ENCODE measurements at regions not wholly inside any gene's neighbourhood (a gene's known extent, or its start where the extent isn't known, plus 50 kb on each side); places are given as distances from the start of the nearest gene placed in this dataset.

DNA sequence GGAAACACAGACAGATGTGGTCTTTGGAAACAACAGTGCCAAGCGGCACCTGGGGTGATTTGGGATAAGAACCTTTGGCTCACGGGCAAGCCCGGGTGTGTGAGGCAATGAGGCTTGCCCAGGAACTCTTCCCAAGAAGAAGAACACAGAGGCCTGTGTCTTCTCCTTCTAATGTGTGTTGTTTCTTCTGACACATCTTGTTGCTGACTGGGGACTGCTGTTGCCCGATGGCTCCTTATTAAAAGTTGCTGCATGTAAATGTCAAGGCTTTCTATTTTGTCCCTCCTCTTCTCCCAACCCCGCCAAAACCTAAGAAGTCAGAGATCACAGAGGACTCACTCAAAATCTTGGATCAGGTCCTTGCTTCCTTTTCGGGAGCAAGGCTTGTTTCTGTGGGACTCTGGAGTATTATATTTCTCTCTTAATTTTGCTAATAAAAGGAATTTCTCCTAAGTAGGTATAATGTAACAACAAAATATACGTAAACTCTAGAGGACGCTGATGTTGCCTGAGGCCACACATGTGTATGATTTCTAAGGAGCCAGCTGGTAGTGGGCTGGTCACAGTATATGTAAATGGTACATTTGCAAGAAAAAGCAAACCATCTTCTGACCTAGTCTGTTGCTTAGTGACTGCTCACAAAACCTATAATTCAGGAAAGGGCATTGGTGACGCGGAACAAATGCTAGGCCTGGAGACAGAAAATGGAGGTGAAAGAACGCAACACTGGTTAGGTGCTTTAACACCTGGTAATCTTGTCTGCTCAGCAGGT lies 232.5 kb downstream of the GADD45G start:
- H3K36me3 ChIP-seq: no peaks in the 10 kb centered on the region
- H3K4me1 ChIP-seq: no peaks in the 10 kb centered on the region
- H3K4me3 ChIP-seq: no peak overlapping the region
- DNase-seq (ENCODE audit: low spot score in 2 of 2): peak in 1 of 2 donors; percentile 26
- no peak for TF ChIP-seq POLR2AphosphoS5 (IDR thresholded peaks at IDR 0.05)
- TF ChIP-seq, protein P1, sequence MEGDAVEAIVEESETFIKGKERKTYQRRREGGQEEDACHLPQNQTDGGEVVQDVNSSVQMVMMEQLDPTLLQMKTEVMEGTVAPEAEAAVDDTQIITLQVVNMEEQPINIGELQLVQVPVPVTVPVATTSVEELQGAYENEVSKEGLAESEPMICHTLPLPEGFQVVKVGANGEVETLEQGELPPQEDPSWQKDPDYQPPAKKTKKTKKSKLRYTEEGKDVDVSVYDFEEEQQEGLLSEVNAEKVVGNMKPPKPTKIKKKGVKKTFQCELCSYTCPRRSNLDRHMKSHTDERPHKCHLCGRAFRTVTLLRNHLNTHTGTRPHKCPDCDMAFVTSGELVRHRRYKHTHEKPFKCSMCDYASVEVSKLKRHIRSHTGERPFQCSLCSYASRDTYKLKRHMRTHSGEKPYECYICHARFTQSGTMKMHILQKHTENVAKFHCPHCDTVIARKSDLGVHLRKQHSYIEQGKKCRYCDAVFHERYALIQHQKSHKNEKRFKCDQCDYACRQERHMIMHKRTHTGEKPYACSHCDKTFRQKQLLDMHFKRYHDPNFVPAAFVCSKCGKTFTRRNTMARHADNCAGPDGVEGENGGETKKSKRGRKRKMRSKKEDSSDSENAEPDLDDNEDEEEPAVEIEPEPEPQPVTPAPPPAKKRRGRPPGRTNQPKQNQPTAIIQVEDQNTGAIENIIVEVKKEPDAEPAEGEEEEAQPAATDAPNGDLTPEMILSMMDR (IDR thresholded peaks at IDR 0.05): no peak
- TF ChIP-seq POLR2A (IDR thresholded peaks at IDR 0.05): no peak
- no peak overlapping the region for H3K27ac ChIP-seq
- H3K9me3 ChIP-seq: no peaks in the 10 kb centered on the region
- intact Hi-C loops (cut with DNase I; ENCODE audit: low total_unique reads): loop anchor here (5.0 kb wide), 1 partner anchor 520 kb away; no protein-coding TSS in a partner anchor
- no peaks in the 10 kb centered on the region for H3K27me3 ChIP-seq

DNA sequence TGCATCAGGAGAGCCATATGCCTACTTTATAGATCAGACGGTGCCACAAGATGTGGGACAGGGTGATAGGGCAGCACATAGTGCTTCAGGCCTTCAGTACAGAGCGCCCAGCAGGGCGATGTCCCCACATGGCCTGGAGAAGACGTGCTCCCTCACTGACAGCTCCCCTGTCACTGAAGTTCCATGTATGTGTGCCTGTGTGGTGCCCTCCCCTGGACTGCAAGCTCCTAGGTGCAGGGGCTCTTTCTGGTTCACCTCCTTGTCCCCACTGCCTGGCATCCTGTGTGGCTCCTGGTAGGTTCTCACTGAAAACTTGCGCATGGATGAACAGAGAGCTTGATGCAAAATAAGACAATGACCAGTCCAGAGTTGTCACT lies 233.1 kb downstream of the GADD45G start:
- H3K4me1 ChIP-seq: no peaks in the 10 kb centered on the region
- H3K27ac ChIP-seq: no peak overlapping the region
- no peaks in the 10 kb centered on the region for H3K36me3 ChIP-seq
- DNase-seq (ENCODE audit: low spot score in 2 of 2): no peak
- H3K27me3 ChIP-seq: no peaks in the 10 kb centered on the region
- H3K9me3 ChIP-seq: no peaks in the 10 kb centered on the region
- TF ChIP-seq, protein P1 (IDR thresholded peaks at IDR 0.05): no peak
- TF ChIP-seq POLR2A (IDR thresholded peaks at IDR 0.05): no peak
- no peak for TF ChIP-seq POLR2AphosphoS5 (IDR thresholded peaks at IDR 0.05)
- intact Hi-C loops (cut with DNase I; ENCODE audit: low total_unique reads): loop anchor here (5.0 kb wide), 1 partner anchor 519 kb away; no protein-coding TSS in a partner anchor
- no peak overlapping the region for H3K4me3 ChIP-seq

DNA sequence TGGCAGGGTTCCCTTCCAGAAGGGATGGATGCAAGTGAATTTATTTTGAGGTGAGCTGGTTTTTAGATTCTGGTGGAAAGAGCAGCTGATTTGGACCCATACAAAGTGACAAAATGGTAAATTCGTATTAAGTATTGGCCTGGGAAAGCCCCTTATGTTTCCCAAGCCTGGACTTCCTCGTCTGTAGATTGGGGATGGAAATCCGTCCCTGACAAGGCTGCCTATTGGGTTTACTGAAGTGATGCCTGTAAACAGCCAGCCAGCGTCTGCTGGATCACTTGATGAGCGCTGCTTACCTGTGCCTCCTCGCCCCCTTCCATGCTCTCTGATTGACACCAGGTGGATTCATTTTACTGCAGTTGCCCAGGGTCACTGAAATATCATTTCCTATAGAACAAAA lies 233.8 kb downstream of the GADD45G start:
- H3K27me3 ChIP-seq: no peaks in the 10 kb centered on the region
- no peak overlapping the region for H3K27ac ChIP-seq
- H3K36me3 ChIP-seq: no peaks in the 10 kb centered on the region
- TF ChIP-seq, protein P1 (IDR thresholded peaks at IDR 0.05): no peak
- TF ChIP-seq POLR2A (IDR thresholded peaks at IDR 0.05) (no peak), POLR2AphosphoS5 (IDR thresholded peaks at IDR 0.05) (no peak)
- intact Hi-C loops (cut with DNase I; ENCODE audit: low total_unique reads): loop anchor here (5.0 kb wide), 1 partner anchor 519 kb away; no protein-coding TSS in a partner anchor
- DNase-seq (ENCODE audit: low spot score in 2 of 2): no peak
- no peak overlapping the region for H3K4me3 ChIP-seq
- no peaks in the 10 kb centered on the region for H3K9me3 ChIP-seq
- H3K4me1 ChIP-seq: no peaks in the 10 kb centered on the region

DNA sequence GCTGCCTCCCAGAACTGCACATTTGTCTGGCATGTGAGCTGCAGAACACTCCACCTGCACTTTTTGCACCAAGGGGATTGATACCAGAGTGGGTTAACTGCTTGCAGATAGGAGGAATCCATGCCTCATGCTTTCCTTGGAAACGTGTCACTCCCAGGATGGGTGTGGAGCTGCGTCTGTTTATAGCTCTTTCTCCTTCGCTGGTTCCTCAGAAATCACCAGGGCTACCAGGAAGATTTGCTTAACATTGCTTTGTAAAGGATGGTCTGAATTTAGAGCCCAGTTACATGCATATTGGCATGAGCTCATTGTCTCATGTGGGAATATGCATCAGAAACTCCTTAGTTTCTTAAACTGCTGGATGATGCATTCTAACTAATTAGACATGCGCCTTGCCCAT lies 234.6 kb downstream of the GADD45G start:
- intact Hi-C loops (cut with DNase I; ENCODE audit: low total_unique reads): loop anchor here (5.0 kb wide), 1 partner anchor 518 kb away; no protein-coding TSS in a partner anchor
- Histone ChIP-seq H3K9me3 (no peaks in the 10 kb centered on the region), H3K4me3 (no peak overlapping the region), H3K27me3 (no peaks in the 10 kb centered on the region), H3K4me1 (no peaks in the 10 kb centered on the region), H3K27ac (no peak overlapping the region), H3K36me3 (no peaks in the 10 kb centered on the region)
- TF ChIP-seq POLR2AphosphoS5 (IDR thresholded peaks at IDR 0.05) (no peak), POLR2A (IDR thresholded peaks at IDR 0.05) (no peak)
- TF ChIP-seq, protein P1 (IDR thresholded peaks at IDR 0.05): no peak
- DNase-seq (ENCODE audit: low spot score in 2 of 2): no peak

DNA sequence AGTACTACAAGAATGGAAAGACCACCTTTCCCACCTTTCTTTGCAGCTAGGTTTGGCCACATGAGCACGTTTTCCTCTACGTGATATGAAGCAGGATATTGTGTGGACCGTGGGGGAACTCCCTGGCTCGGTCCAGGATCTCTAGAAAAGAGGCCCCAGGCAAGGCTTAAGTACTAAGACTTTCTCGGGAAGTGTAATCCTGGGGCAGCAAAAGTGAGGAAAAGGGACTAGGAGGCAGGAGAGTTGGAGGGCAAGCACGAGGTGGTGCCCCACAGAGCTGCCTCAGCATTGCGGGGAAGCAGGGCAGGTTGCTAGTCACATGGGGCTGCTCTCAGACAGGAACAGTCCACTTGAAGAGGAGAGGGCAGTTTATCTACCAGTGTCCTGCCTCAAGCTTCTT lies 235.1 kb downstream of the GADD45G start:
- no peak for DNase-seq (ENCODE audit: low spot score in 2 of 2)
- H3K27ac ChIP-seq: no peak overlapping the region
- no peak overlapping the region for H3K4me3 ChIP-seq
- H3K27me3 ChIP-seq: no peaks in the 10 kb centered on the region
- H3K4me1 ChIP-seq: no peaks in the 10 kb centered on the region
- H3K9me3 ChIP-seq: no peaks in the 10 kb centered on the region
- H3K36me3 ChIP-seq: no peaks in the 10 kb centered on the region
- intact Hi-C loops (cut with DNase I; ENCODE audit: low total_unique reads): loop anchor here (5.0 kb wide), 1 partner anchor 517 kb away; no protein-coding TSS in a partner anchor
- TF ChIP-seq POLR2AphosphoS5 (IDR thresholded peaks at IDR 0.05) (no peak), POLR2A (IDR thresholded peaks at IDR 0.05) (no peak)
- TF ChIP-seq, protein P1 (IDR thresholded peaks at IDR 0.05): no peak

Measured in breast epithelium (tissue), 4 donors.